Neural cell (in vitro differentiated cells): ENCODE measurements at regions not wholly inside any gene's neighbourhood (a gene's known extent, or its start where the extent isn't known, plus 50 kb on each side); places are given as distances from the start of the nearest gene placed in this dataset.
"Not testable (repeated sequence)": the region's sequence is repeated elsewhere in the genome, so short reads cannot be mapped to it uniquely, and the experiment has no call there.

Source experiments
- H2AFZ ChIP-seq: fragments of 200-600, 300-800 bp; sonication (generic), shearing (Covaris generic); 2 replicates; pipeline ENCODE4 v1.6.0; 2014; ENCODE audit warnings: low read depth, mild to moderate bottlenecking, antibody characterized with exemption, low read length, moderate library complexity
- H3F3A ChIP-seq: fragments of 200-600 bp; shearing (Covaris generic); 2 replicates; pipeline ENCODE4 v1.6.1; 2016; ENCODE audit warnings: mild to moderate bottlenecking, moderate library complexity, mixed read lengths, antibody characterized with exemption, low read length; ENCODE audit not compliant: insufficient read depth, poor library complexity, severe bottlenecking
- H3K27ac ChIP-seq: fragments of 200-600, 300-800 bp; sonication (generic), shearing (Covaris generic); 2 replicates; pipeline ENCODE4 v1.5.1; 2014; ENCODE audit warnings: mild to moderate bottlenecking, low read length, moderate library complexity
- H3K27me3 ChIP-seq: fragments of 300-800, 200-600 bp; sonication (generic), shearing (Covaris generic); 2 replicates; pipeline ENCODE4 v1.6.0; 2014; ENCODE audit warnings: mild to moderate bottlenecking, low read depth, low read length, moderate library complexity; ENCODE audit not compliant: insufficient read depth
- H3K36me3 ChIP-seq: fragments of 300-800, 200-600 bp; sonication (generic), shearing (Covaris generic); 2 replicates; pipeline ENCODE4 v1.5.1; 2014; ENCODE audit warnings: mild to moderate bottlenecking, antibody characterized with exemption, low read length, moderate library complexity; ENCODE audit not compliant: insufficient read depth
- H3K4me2 ChIP-seq: fragments of 300-800, 200-600 bp; sonication (generic), shearing (Covaris generic); 2 replicates; pipeline ENCODE4 v1.6.0; 2014; ENCODE audit warnings: mild to moderate bottlenecking, low read length
- H3K4me3 ChIP-seq: fragments of 300-800, 200-600 bp; sonication (generic), shearing (Covaris generic); 2 replicates; pipeline ENCODE4 v1.5.1; 2014; ENCODE audit warnings: mild to moderate bottlenecking, low read length, moderate library complexity
- H3K79me2 ChIP-seq: fragments of 200-600 bp; shearing (Covaris generic); replicated peaks from 2 replicates; pipeline ENCODE4 v1.6.0; 2014; ENCODE audit warnings: mild to moderate bottlenecking, low read length, moderate library complexity; ENCODE audit not compliant: insufficient read depth
- H3K9ac ChIP-seq: fragments of 300-800, 200-600 bp; sonication (generic), shearing (Covaris generic); 2 replicates; pipeline ENCODE4 v1.6.1; 2016; ENCODE audit warnings: mild to moderate bottlenecking, low read length, mixed read lengths
- H3K9me2 ChIP-seq: fragments of 200-600 bp; shearing (Covaris generic); 2 replicates; pipeline ENCODE4 v1.6.1; 2016; ENCODE audit warnings: mild to moderate bottlenecking, low read length, mixed read lengths; ENCODE audit not compliant: insufficient read depth
- H3K9me3 ChIP-seq: fragments of 200-600, 300-800 bp; sonication (generic), shearing (Covaris generic); 2 replicates; pipeline ENCODE4 v1.6.1; 2016; ENCODE audit warnings: mild to moderate bottlenecking, mixed run types, low read length, moderate library complexity, mixed read lengths
- H4K20me1 ChIP-seq: fragments of 200-600 bp; shearing (Covaris generic); 2 replicates; pipeline ENCODE4 v1.6.1; 2016; ENCODE audit warnings: mild to moderate bottlenecking, mixed run types; ENCODE audit not compliant: insufficient read depth
- EP300 ChIP-seq: fragments of 450-650 bp; conservative IDR thresholded peaks from 2 replicates; pipeline ENCODE4 v1.6.1; 2014; ENCODE audit warnings: antibody characterized with exemption, mild to moderate bottlenecking, moderate library complexity; ENCODE audit not compliant: poor library complexity, severe bottlenecking
- EZH2 ChIP-seq: fragments of 200-600, 300-800 bp; shearing (Covaris generic), sonication (generic); IDR thresholded peaks from 2 replicates; pipeline ENCODE4 v1.6.1; 2014; ENCODE audit warnings: antibody characterized with exemption, low read length, borderline replicate concordance, mild to moderate bottlenecking; ENCODE audit not compliant: insufficient read depth, poor library complexity, severe bottlenecking
- MXI1 ChIP-seq: fragments of 450-650 bp; conservative IDR thresholded peaks from 2 replicates; pipeline ENCODE4 v1.6.1; 2014; ENCODE audit warnings: antibody characterized with exemption, mild to moderate bottlenecking; ENCODE audit not compliant: poor library complexity, severe bottlenecking
- POLR2AphosphoS5 ChIP-seq: IDR thresholded peaks from 2 replicates; pipeline ENCODE4 v1.6.1; 2012
- REST ChIP-seq: IDR thresholded peaks from 2 replicates; pipeline ENCODE4 v1.6.1; 2012; ENCODE audit warnings: borderline replicate concordance
- SMC3 ChIP-seq: fragments of 450-650 bp; conservative IDR thresholded peaks from 2 replicates; pipeline ENCODE4 v1.6.1; 2014; ENCODE audit warnings: antibody characterized with exemption, mild to moderate bottlenecking, moderate library complexity; ENCODE audit not compliant: poor library complexity
- TAF1 ChIP-seq: IDR thresholded peaks from 2 replicates; pipeline ENCODE4 v1.6.1; 2012; ENCODE audit warnings: low read depth
- TF ChIP-seq, protein P1 (sequence below): fragments of 450-650 bp; IDR thresholded peaks from 2 replicates; pipeline ENCODE4 v1.5.1; 2014; ENCODE audit warnings: antibody characterized with exemption, mild to moderate bottlenecking, moderate library complexity; ENCODE audit not compliant: poor library complexity, severe bottlenecking

DNA sequence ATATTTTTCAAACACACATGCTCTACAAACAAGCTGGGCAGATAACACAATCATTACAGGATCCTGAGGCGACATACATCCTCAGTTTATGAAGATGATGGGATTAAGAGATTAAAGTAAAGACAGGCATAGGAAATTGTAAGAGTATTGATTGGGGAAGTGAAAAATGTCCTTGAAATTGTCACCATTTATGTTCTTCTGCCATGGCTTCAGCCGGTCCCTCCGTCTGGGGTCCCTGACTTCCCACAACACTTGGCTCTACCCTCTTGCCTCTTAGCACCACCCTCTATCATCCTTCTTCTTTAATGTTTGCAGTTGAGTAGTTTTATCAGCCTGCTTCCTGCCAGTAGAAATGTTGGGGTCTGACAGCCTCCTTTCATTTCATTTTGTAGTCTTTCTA lies 244.4 kb downstream of the DAD1 start:
- Histone ChIP-seq H3F3A (no peaks in the 10 kb centered on the region), H3K79me2 (no peaks in the 10 kb centered on the region), H3K27me3 (no peaks in the 10 kb centered on the region), H3K9me3 (no peaks in the 10 kb centered on the region), H3K27ac (no peak overlapping the region), H3K36me3 (no peaks in the 10 kb centered on the region), H4K20me1 (no peaks in the 10 kb centered on the region), H3K9me2 (no peaks in the 10 kb centered on the region), H3K4me2 (no peak overlapping the region), H3K4me3 (no peak overlapping the region), H3K9ac (no peak overlapping the region), H2AFZ (no peak overlapping the region)
- no peak for TF ChIP-seq EZH2

GRCh38 chr14:22344209-22344608 lies 244.8 kb downstream of the DAD1 start:
- H3K9ac ChIP-seq, H3K4me2 ChIP-seq, H3K27me3 ChIP-seq, H3F3A ChIP-seq, H3K36me3 ChIP-seq, H3K9me3 ChIP-seq, H3K9me2 ChIP-seq, H3K27ac ChIP-seq, H2AFZ ChIP-seq, H3K79me2 ChIP-seq, H4K20me1 ChIP-seq, H3K4me3 ChIP-seq: not testable (repeated sequence)

DNA sequence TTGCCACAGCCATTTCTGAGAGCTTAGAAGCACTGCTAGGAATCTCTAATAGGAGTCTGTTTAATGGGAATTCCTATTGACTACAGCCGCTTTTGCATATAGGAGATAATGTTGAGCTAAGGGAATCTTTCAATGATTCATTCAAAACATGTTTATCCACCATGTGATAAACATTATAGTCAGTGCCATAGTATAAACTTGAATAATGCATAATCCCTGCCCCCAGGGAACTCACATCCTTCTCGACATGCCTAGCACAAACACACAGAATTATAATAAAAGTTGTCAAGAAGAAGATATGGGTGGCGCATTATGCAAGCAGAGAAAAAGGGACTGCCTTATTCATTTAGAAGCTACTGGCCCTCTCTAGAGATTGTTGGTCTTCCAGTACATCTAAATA lies 248.0 kb downstream of the DAD1 start:
- Histone ChIP-seq H3K79me2 (no peaks in the 10 kb centered on the region), H3K27ac (no peak overlapping the region), H3K27me3 (no peaks in the 10 kb centered on the region), H3K4me2 (no peak overlapping the region), H3K36me3 (no peaks in the 10 kb centered on the region), H3K9me3 (no peaks in the 10 kb centered on the region), H4K20me1 (no peaks in the 10 kb centered on the region), H2AFZ (no peak overlapping the region), H3F3A (no peaks in the 10 kb centered on the region), H3K9ac (no peak overlapping the region), H3K9me2 (no peaks in the 10 kb centered on the region), H3K4me3 (no peak overlapping the region)
- peak; percentile 42 for TF ChIP-seq POLR2AphosphoS5
- no peak for TF ChIP-seq EZH2

- H3K9me2 ChIP-seq, result no peaks in the 10 kb centered on the region
- no peaks in the 10 kb centered on the region for H4K20me1 ChIP-seq
These were observed 249.9 kb downstream of the DAD1 start for GRCh38 chr14:22338917-22339715.

More at GRCh38 chr14:22338917-22339715, 249.9 kb downstream of the DAD1 start:
- H3K9me3 ChIP-seq, result no peaks in the 10 kb centered on the region
- H3K4me3 ChIP-seq, result no peak overlapping the region
- TF ChIP-seq MXI1 (no peak), POLR2AphosphoS5 (no peak), REST (no peak), EP300 (no peak), EZH2 (no peak), TAF1 (no peak), SMC3 (no peak)
- TF ChIP-seq, protein P1, sequence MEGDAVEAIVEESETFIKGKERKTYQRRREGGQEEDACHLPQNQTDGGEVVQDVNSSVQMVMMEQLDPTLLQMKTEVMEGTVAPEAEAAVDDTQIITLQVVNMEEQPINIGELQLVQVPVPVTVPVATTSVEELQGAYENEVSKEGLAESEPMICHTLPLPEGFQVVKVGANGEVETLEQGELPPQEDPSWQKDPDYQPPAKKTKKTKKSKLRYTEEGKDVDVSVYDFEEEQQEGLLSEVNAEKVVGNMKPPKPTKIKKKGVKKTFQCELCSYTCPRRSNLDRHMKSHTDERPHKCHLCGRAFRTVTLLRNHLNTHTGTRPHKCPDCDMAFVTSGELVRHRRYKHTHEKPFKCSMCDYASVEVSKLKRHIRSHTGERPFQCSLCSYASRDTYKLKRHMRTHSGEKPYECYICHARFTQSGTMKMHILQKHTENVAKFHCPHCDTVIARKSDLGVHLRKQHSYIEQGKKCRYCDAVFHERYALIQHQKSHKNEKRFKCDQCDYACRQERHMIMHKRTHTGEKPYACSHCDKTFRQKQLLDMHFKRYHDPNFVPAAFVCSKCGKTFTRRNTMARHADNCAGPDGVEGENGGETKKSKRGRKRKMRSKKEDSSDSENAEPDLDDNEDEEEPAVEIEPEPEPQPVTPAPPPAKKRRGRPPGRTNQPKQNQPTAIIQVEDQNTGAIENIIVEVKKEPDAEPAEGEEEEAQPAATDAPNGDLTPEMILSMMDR, result no peak
- H3K27me3 ChIP-seq, result no peaks in the 10 kb centered on the region
- H3K9ac ChIP-seq, result no peak overlapping the region
- no peaks in the 10 kb centered on the region for H3K36me3 ChIP-seq
- no peak overlapping the region for H3K27ac ChIP-seq
- H2AFZ ChIP-seq, result no peak overlapping the region
- no peaks in the 10 kb centered on the region for H3F3A ChIP-seq
- no peak overlapping the region for H3K4me2 ChIP-seq
- H3K79me2 ChIP-seq, result no peaks in the 10 kb centered on the region
